Uterus (tissue), 3 donors: ENCODE measurements at regions not wholly inside any gene's neighbourhood (a gene's known extent, or its start where the extent isn't known, plus 50 kb on each side); places are given as distances from the start of the nearest gene placed in this dataset.

ENCODE experiments used
- DNase-seq, 2 donors: peaks; one replicate each; pipeline ENCODE4 v3.0.0-alpha.2; 2019 to 2020
- H3K27ac ChIP-seq, 2 donors: fragments of 200-600 bp; sonication (generic); 1 replicate in 1 of 2; 2 replicates in 1 of 2; pipeline ENCODE4 v1.5.1; 2016 to 2018
- H3K27me3 ChIP-seq, 2 donors: fragments of 200-600 bp; sonication (generic); one replicate each; pipeline ENCODE4 v1.5.1; 2018 to 2019; ENCODE audit warnings: control low read depth in 1 of 2
- H3K36me3 ChIP-seq, 2 donors: fragments of 200-600 bp; sonication (generic); one replicate each; pipeline ENCODE4 v1.5.1; 2019; ENCODE audit warnings: control low read depth in 1 of 2
- H3K4me1 ChIP-seq, 2 donors: fragments of 200-600 bp; sonication (generic); one replicate each; pipeline ENCODE4 v1.5.1; 2018 to 2019; ENCODE audit warnings: control low read depth in 1 of 2
- H3K4me3 ChIP-seq, 2 donors: fragments of 200-600 bp; sonication (generic); 1 replicate in 1 of 2; 2 replicates in 1 of 2; pipeline ENCODE4 v1.5.1; 2018 to 2019; ENCODE audit warnings: mild to moderate bottlenecking in 1 of 2
- H3K9me3 ChIP-seq, 2 donors: fragments of 200-600 bp; sonication (generic); one replicate each; pipeline ENCODE4 v1.5.1; 2019; ENCODE audit warnings: control low read depth in 1 of 2
- CTCF ChIP-seq, 4 experiments: fragments of 200-600 bp in 2 of 4; fragments of 450-650 bp in 2 of 4; sonication (generic) in 2 of 4; IDR thresholded peaks; one replicate each; pipeline ENCODE4 v1.5.1; 2016 to 2019; ENCODE audit warnings: antibody characterized with exemption in 4 of 4, mild to moderate bottlenecking in 2 of 4, moderate library complexity in 1 of 4
- POLR2A ChIP-seq, 2 donors: fragments of 450-650 bp; IDR thresholded peaks; one replicate each; pipeline ENCODE4 v1.6.1; 2016; ENCODE audit warnings: antibody characterized with exemption in 2 of 2, mild to moderate bottlenecking in 1 of 2, moderate library complexity in 1 of 2
- intact Hi-C: fragments of 100-400 bp; cut with DNase I; formaldehyde crosslinking; loops from one replicate; pipeline ENCODE4 v1.15.1; 2023; ENCODE audit warnings: low total_unique reads
- donor health status: DM: yes; HTN: yes; CAD: no.

DNA sequence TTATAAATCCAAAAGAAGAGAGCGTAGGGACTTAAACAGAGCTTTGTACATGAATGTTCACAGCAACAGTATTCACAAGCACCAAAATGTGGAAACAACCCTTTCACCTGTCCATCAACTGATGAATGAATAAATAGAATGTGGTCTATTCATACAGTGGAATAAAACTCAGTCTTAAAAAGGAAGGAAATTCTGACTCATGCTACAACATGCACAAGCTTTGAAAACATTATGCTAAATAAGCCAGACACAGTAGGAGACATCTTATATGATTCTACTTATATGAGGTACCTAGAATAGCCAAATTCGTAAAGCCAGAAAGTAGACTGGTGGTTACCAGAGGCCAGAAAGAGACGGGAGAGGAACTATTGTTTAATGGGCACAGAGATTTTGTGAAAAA, 74.3 kb downstream of the SHANK2 start:
- TF ChIP-seq POLR2A (IDR thresholded peaks at IDR 0.05) (no peak), CTCF (IDR thresholded peaks at IDR 0.05) (no peak)
- no peaks in the 10 kb centered on the region for H3K9me3 ChIP-seq
- H3K4me1 ChIP-seq: no peaks in the 10 kb centered on the region
- no peak for DNase-seq
- H3K4me3 ChIP-seq: no peak overlapping the region
- H3K27ac ChIP-seq: no peak overlapping the region
- H3K36me3 ChIP-seq: no peaks in the 10 kb centered on the region
- H3K27me3 ChIP-seq: no peaks in the 10 kb centered on the region
- intact Hi-C loops: no loop called here

DNA sequence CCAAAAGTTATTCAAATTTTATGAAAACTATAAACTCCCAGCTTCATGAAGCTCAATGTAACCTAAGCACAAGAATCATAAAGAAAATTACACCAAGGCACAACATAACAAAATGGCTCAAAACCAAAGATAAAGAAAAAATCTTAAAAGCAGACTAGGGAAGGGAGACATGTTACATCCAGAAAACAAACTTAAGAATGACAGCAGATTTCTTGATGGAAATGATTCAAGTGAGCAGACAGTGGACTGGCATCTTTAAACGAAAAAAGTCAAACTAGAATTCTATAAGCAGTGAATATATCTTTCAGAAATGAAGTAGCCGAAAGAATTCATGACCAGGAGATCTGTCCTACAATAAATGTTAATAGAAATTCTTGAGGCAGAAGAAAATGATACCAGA, 75.6 kb downstream of the SHANK2 start:
- TF ChIP-seq CTCF (IDR thresholded peaks at IDR 0.05): no peak
- no peaks in the 10 kb centered on the region for H3K36me3 ChIP-seq
- H3K27ac ChIP-seq: no peak overlapping the region
- intact Hi-C loops: no loop called here
- H3K27me3 ChIP-seq: no peaks in the 10 kb centered on the region
- no peak overlapping the region for H3K4me3 ChIP-seq
- H3K4me1 ChIP-seq: no peaks in the 10 kb centered on the region
- no peaks in the 10 kb centered on the region for H3K9me3 ChIP-seq
- DNase-seq: no peak

GRCh38 chr11:71173709-71174108, 78.7 kb downstream of the SHANK2 start:
- intact Hi-C loops: no loop called here
- no peak overlapping the region for H3K4me3 ChIP-seq
- H3K4me1 ChIP-seq: no peaks in the 10 kb centered on the region
- no peaks in the 10 kb centered on the region for H3K27me3 ChIP-seq
- H3K36me3 ChIP-seq: no peaks in the 10 kb centered on the region
- no peak overlapping the region for H3K27ac ChIP-seq
- no peaks in the 10 kb centered on the region for H3K9me3 ChIP-seq
- TF ChIP-seq POLR2A (IDR thresholded peaks at IDR 0.05) (no peak), CTCF (IDR thresholded peaks at IDR 0.05) (no peak)
- DNase-seq: no peak

- DNase-seq: no peak
- H3K4me1 ChIP-seq: no peaks in the 10 kb centered on the region
- intact Hi-C loops: no loop called here
- H3K4me3 ChIP-seq: no peak overlapping the region
- H3K27ac ChIP-seq: no peak overlapping the region
- H3K9me3 ChIP-seq: no peaks in the 10 kb centered on the region
- H3K27me3 ChIP-seq: no peaks in the 10 kb centered on the region
- H3K36me3 ChIP-seq: no peaks in the 10 kb centered on the region
- TF ChIP-seq POLR2A (IDR thresholded peaks at IDR 0.05) (no peak), CTCF (IDR thresholded peaks at IDR 0.05) (no peak)
These were observed 79.7 kb downstream of the SHANK2 start for GRCh38 chr11:71172680-71173079.

DNA sequence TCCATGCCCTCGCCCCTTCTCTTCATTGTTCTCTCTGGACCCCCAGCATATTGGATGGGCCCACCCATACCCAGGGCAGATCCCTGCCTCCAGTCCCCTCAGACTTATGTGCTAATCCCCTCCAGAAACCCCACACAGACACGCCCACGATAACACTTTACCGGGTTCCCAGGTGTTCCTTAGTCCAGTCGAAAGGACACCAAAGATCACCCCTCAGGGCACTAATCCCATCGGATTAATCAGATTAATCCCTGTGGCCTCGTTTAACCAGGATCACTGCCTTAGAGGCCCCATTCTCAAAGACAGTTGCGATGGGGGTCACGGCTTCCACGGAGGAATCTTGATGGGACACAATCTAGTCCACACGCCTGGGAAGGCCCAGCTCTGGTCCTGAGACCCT, 80.8 kb downstream of the SHANK2 start:
- TF ChIP-seq CTCF (IDR thresholded peaks at IDR 0.05) (no peak), POLR2A (IDR thresholded peaks at IDR 0.05) (no peak)
- Histone ChIP-seq H3K36me3 (no peaks in the 10 kb centered on the region), H3K27ac (no peak overlapping the region), H3K27me3 (no peaks in the 10 kb centered on the region), H3K4me1 (no peaks in the 10 kb centered on the region), H3K9me3 (no peaks in the 10 kb centered on the region), H3K4me3 (no peak overlapping the region)
- intact Hi-C loops: no loop called here
- DNase-seq: no peak
